ENCODE measurements at regions not wholly inside any gene's neighbourhood (a gene's known extent, or its start where the extent isn't known, plus 50 kb on each side); places are given as distances from the start of the nearest gene placed in this dataset.

DNA sequence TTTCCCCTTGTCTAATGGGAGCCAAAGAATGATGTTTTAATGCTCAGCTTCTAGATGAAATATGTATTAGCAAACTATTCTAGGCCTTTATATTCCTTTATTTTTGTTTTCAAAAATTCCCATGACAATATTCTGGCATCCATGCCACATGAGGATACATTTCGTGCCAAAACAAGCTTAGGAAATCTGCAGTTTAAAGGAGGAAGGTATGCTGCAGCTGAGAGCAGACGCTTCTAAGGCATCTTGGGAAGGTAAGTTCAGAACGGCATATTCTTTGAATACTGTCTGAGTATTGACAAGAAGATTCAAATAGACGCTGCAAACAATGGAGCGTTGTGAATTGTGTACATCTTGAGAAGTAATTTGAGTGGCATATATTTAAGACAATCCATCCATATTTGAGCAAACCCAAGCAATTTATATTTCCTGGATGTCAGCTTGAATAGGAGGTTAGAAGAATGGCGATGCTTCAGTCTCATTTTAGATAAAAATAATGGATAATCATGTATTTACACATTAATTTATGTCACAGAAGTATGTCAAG, 158.6 kb downstream of the RAP2B start:
- H3K4me3 Mint-ChIP-seq, result no peak overlapping the region
- no peak for DNase-seq
- H3K9me3 Mint-ChIP-seq, result no peaks in the 10 kb centered on the region
- CTCF ChIA-PET, result interaction anchor here (0.6 to 1.4 kb wide), 2 partner anchors 11 to 160 kb away, joined by 3 to 6 read pairs; no protein-coding TSS in a partner anchor
- intact Hi-C loops (cut with micrococcal nuclease), result loop anchor here (1.0 kb wide), 2 partner anchors 36 to 306 kb away; no protein-coding TSS in a partner anchor
- no peaks in the 10 kb centered on the region for H3K27me3 Mint-ChIP-seq (ENCODE audit: low read depth)
- H3K36me3 Mint-ChIP-seq (ENCODE audit: low read depth), result no peaks in the 10 kb centered on the region
- peaks cover 23% of the 10 kb centered on the region for H3K4me1 Mint-ChIP-seq (ENCODE audit: low read depth)
- peak overlapping the region; percentile 78 for H3K27ac Mint-ChIP-seq

DNA sequence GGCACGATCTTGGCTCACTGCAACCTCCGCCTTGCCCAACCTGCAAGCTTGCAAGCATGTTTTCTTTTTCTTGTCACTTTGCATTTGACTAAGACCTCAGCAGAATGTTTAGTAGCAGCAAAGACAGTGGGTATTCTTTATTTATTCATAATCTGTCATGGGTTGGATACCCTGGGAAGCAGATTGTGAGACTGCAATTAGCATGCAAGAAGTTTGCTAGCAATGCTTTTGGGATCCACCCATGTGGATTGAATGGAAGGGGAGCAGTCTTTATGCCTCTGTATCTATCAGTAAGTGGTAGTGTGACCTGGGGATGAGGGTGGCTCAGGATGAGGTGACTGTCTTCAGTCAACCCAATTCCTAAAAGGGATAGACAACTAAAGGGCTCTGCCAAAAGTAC, 166.7 kb downstream of the RAP2B start:
- Mint-ChIP-seq H3K27ac (no peak overlapping the region), H3K9me3 (no peaks in the 10 kb centered on the region), H3K36me3 (ENCODE audit: low read depth) (peaks cover 2% of the 10 kb centered on the region), H3K27me3 (ENCODE audit: low read depth) (no peaks in the 10 kb centered on the region), H3K4me1 (ENCODE audit: low read depth) (peaks cover 5% of the 10 kb centered on the region), H3K4me3 (no peak overlapping the region)
- DNase-seq, result no peak
- CTCF ChIA-PET, result interaction anchor here (0.6 kb wide), 1 partner anchor 102 kb away, joined by 3 read pairs; no protein-coding TSS in a partner anchor
- intact Hi-C loops (cut with micrococcal nuclease), result no loop called here

GRCh38 chr3:153330901-153331300, 168.9 kb downstream of the RAP2B start:
- Mint-ChIP-seq H3K4me3 (no peak overlapping the region), H3K27ac (no peak overlapping the region), H3K4me1 (ENCODE audit: low read depth) (peaks cover 5% of the 10 kb centered on the region), H3K9me3 (no peaks in the 10 kb centered on the region), H3K36me3 (ENCODE audit: low read depth) (peaks cover 2% of the 10 kb centered on the region), H3K27me3 (ENCODE audit: low read depth) (no peaks in the 10 kb centered on the region)
- intact Hi-C loops (cut with micrococcal nuclease), result no loop called here
- CTCF ChIA-PET, result no interaction called here
- no peak for DNase-seq

GRCh38 chr3:153331676-153332075, 169.7 kb downstream of the RAP2B start:
- CTCF ChIA-PET, result interaction anchor here (0.6 kb wide), 1 partner anchor 348 kb away, joined by 3 read pairs; no protein-coding TSS in a partner anchor
- Mint-ChIP-seq H3K4me1 (ENCODE audit: low read depth) (peaks cover 5% of the 10 kb centered on the region), H3K27ac (no peak overlapping the region), H3K27me3 (ENCODE audit: low read depth) (no peaks in the 10 kb centered on the region), H3K36me3 (ENCODE audit: low read depth) (no peaks in the 10 kb centered on the region), H3K4me3 (no peak overlapping the region), H3K9me3 (no peaks in the 10 kb centered on the region)
- intact Hi-C loops (cut with micrococcal nuclease), result no loop called here
- no peak for DNase-seq

DNA sequence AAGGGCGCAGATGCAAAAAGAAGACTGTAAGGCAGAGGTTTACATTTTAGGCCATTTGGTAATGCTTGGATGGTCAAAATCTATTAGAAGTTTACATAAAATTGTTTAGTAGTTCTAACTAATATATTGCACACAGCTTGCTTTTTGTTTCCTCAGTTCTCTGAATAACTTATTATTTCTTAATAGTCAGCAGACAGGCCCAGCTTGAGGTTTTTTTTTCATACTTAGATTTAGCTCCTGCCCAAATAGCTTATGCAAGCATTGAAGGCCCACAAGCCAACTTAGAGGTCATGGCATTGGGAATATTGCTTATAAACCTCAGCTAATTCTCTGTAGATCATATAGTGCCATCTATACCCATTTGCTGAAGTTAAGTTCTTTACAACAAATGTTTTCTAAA, 172.5 kb downstream of the RAP2B start:
- Mint-ChIP-seq H3K4me1 (ENCODE audit: low read depth) (peaks cover 7% of the 10 kb centered on the region), H3K4me3 (no peak overlapping the region), H3K9me3 (no peaks in the 10 kb centered on the region), H3K27me3 (ENCODE audit: low read depth) (no peaks in the 10 kb centered on the region), H3K27ac (no peak overlapping the region), H3K36me3 (ENCODE audit: low read depth) (no peaks in the 10 kb centered on the region)
- CTCF ChIA-PET, result interaction anchor here (0.7 kb wide), 1 partner anchor 309 kb away, joined by 4 read pairs; no protein-coding TSS in a partner anchor
- no peak for DNase-seq
- intact Hi-C loops (cut with micrococcal nuclease), result no loop called here

DNA sequence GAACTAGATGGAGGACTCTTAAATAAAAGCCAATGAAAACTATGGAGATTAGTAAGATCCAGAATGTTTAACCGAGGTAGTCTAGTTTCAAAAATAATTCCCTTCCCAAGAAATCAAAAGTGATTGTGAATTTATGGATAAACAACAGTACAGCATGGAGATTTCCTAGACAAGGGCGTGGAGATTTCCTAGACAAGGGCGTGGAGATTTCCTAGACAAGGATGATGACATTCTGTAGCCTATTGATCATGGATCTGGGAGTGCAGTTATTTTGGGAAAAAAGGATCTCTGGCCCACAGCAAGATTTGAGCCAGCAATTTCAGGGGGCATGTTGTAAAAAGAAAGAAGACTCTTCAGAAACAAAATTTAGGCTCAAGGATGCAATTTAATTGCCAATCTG, 175.3 kb downstream of the RAP2B start:
- peaks cover 6% of the 10 kb centered on the region for H3K9me3 Mint-ChIP-seq
- no peak overlapping the region for H3K4me3 Mint-ChIP-seq
- H3K4me1 Mint-ChIP-seq (ENCODE audit: low read depth), result peaks cover 7% of the 10 kb centered on the region
- H3K36me3 Mint-ChIP-seq (ENCODE audit: low read depth), result peaks cover 3% of the 10 kb centered on the region
- no peaks in the 10 kb centered on the region for H3K27me3 Mint-ChIP-seq (ENCODE audit: low read depth)
- CTCF ChIA-PET, result no interaction called here
- DNase-seq, result no peak
- no peak overlapping the region for H3K27ac Mint-ChIP-seq
- intact Hi-C loops (cut with micrococcal nuclease), result no loop called here

DNA sequence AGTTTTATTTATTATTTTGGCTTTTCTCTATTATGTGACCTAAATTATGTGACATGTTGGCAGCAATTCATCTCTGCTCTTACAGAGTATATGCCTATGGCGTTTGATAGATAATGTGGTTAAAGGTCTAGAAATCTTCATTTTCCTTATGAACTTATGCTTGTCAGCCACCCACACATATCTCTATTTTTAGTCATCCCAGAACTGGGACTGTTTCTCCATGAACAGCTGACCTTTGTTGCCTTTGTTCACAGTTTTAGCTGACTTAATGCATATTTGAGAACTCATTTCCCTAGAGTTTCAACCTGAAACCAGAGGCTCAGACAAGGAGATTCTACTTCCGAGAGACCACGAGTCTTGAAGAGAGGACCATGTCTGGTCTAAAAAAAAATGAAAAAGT, 176.5 kb downstream of the RAP2B start:
- H3K4me3 Mint-ChIP-seq, result no peak overlapping the region
- peaks cover 6% of the 10 kb centered on the region for H3K9me3 Mint-ChIP-seq
- no peak overlapping the region for H3K27ac Mint-ChIP-seq
- intact Hi-C loops (cut with micrococcal nuclease), result no loop called here
- H3K27me3 Mint-ChIP-seq (ENCODE audit: low read depth), result no peaks in the 10 kb centered on the region
- no peak for DNase-seq
- CTCF ChIA-PET, result no interaction called here
- H3K36me3 Mint-ChIP-seq (ENCODE audit: low read depth), result peaks cover 3% of the 10 kb centered on the region
- peaks cover 2% of the 10 kb centered on the region for H3K4me1 Mint-ChIP-seq (ENCODE audit: low read depth)

DNA sequence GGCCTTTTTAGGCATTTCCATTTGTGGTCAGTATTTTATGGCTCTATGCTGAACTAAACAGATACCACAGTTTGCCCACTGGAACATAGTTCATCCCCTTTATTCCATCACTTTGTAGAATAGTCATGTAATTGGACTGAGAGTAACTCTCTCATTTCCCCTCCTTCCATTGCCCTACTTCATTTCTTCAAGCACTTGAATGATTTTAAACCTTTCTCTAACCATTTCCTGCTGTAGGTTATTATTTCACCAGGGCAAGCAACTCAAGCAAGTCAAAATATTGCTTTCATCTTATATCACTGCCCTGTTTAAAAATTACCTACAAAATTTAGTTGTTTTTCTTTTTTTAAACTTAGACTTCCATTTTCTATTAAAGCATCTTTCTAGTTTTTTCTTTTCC, 177.0 kb downstream of the RAP2B start:
- CTCF ChIA-PET, result no interaction called here
- Mint-ChIP-seq H3K27ac (no peak overlapping the region), H3K36me3 (ENCODE audit: low read depth) (peaks cover 3% of the 10 kb centered on the region), H3K27me3 (ENCODE audit: low read depth) (no peaks in the 10 kb centered on the region), H3K9me3 (peaks cover 6% of the 10 kb centered on the region), H3K4me1 (ENCODE audit: low read depth) (peaks cover 2% of the 10 kb centered on the region), H3K4me3 (no peak overlapping the region)
- intact Hi-C loops (cut with micrococcal nuclease), result no loop called here
- DNase-seq, result no peak

DNA sequence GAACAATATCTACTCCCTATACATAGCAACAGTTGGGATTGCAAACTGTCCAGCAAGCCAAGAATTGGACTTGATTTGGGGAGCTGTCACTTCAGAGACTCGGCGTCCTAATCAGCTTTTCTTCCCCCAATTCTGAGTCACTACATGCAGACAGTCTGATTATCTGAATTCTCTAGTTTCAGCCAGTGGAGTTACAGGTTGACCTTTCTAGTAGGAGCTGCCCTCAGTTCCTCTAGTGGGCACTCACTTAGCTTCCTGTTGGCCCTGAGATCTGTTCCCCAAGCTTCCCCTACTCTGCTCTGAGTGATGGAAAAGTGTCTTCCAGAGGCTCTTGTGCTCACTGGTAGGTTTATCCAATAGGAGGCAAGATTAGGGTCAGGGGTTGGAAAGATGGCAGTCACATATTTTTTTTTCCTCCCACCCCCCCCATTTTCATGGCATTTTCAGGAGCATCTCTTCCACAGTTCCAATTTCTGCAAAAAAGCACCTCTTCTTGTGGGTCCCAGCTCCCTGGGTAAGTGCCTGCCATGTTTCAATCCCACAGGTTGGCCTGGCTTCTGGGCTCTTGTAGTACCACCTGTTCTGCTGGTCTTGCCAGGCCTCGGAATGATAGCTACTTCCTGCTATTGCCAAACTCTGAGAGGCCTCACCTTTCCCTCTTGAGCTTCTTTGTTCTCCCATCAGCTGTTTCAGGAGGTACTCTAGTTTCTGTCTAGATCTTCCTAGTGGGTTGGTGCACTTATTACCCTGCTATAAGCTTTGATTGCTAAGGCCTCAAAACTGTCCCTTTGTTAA, 182.2 kb downstream of the RAP2B start:
- Mint-ChIP-seq H3K4me3 (no peak overlapping the region), H3K27me3 (ENCODE audit: low read depth) (no peaks in the 10 kb centered on the region), H3K9me3 (peaks cover 7% of the 10 kb centered on the region), H3K27ac (no peak overlapping the region), H3K4me1 (ENCODE audit: low read depth) (peaks cover 6% of the 10 kb centered on the region), H3K36me3 (ENCODE audit: low read depth) (peaks cover 3% of the 10 kb centered on the region)
- DNase-seq, result no peak
- intact Hi-C loops (cut with micrococcal nuclease), result no loop called here
- CTCF ChIA-PET, result no interaction called here

DNA sequence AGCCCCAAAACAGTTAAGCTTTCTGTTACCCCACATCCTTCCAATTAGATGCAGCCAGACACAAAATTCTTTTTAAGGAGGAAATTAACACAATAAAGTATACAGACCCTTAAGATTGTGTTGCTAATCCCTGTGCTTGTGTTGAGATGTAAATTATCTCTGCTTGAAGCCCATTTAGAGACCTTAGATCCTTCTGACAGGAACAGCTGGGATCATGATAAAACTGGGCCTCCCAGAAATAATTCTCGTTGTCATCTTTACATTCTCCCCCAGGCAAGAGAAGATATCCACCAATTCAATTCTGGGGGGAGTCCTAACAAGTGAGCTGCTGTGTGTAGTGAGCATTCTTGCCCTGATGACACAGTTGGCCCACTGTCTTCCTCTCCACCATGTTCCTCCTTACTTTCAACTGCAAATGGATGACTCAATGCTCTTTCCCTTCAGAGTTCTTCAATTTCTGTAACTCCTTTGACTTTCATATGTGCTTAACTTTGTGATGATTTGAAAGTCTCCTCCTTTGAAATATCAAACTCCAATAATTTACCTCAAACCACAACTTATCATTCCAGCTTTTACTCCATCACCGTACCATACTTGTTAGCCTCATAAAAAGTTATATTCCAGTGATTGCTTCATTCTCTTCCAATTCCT, 186.6 kb downstream of the RAP2B start:
- CTCF ChIA-PET, result no interaction called here
- peaks cover 7% of the 10 kb centered on the region for H3K4me1 Mint-ChIP-seq (ENCODE audit: low read depth)
- H3K36me3 Mint-ChIP-seq (ENCODE audit: low read depth), result no peaks in the 10 kb centered on the region
- intact Hi-C loops (cut with micrococcal nuclease), result no loop called here
- H3K27me3 Mint-ChIP-seq (ENCODE audit: low read depth), result no peaks in the 10 kb centered on the region
- no peak overlapping the region for H3K4me3 Mint-ChIP-seq
- no peak for DNase-seq
- peaks cover 1% of the 10 kb centered on the region for H3K9me3 Mint-ChIP-seq
- no peak overlapping the region for H3K27ac Mint-ChIP-seq

DNA sequence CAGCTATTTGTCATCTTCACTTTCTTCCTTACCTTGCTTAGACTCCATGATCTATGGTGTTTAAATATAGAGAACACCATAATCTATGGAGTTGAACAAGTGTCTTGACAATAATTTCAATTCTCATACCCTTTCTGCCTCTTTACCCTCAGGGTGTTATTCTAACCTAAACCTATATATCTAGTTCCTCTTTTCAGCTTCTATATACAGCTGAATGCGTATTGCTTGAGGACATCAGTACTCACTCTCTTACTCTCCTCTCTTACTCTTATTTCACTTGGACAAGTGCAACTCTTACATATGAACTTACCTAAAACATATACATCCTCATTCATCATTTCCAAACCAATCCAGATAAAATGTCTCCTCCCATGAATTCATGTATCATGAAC, 187.1 kb downstream of the RAP2B start:
- intact Hi-C loops (cut with micrococcal nuclease), result no loop called here
- no peak overlapping the region for H3K4me3 Mint-ChIP-seq
- no peaks in the 10 kb centered on the region for H3K36me3 Mint-ChIP-seq (ENCODE audit: low read depth)

DNA sequence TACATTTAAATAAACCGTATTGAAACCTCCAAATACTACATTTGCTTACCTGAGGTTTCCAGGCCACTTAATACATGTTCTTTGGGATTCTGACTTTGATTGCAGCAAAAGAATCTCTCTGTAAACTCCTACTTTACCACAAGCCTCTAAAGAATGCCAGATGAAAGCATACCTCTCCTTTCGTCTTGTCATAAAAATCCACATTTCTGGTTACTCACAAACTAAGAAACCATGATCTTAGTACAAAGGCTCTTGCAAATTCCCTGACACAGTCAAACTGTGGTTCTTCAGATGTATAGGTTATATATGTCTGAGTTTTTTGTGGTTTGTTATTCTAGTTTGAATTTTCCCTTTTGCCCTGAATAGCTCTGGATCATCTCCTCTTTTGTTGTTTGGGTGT, 188.4 kb downstream of the RAP2B start:
- peaks cover 7% of the 10 kb centered on the region for H3K4me1 Mint-ChIP-seq (ENCODE audit: low read depth)
- H3K27ac Mint-ChIP-seq, result no peak overlapping the region
- H3K27me3 Mint-ChIP-seq (ENCODE audit: low read depth), result no peaks in the 10 kb centered on the region
- H3K9me3 Mint-ChIP-seq, result peaks cover 1% of the 10 kb centered on the region
- H3K36me3 Mint-ChIP-seq (ENCODE audit: low read depth), result no peaks in the 10 kb centered on the region
- intact Hi-C loops (cut with micrococcal nuclease), result no loop called here
- DNase-seq, result no peak
- no peak overlapping the region for H3K4me3 Mint-ChIP-seq
- CTCF ChIA-PET, result interaction anchor here (0.7 kb wide), 1 partner anchor 15 kb away, joined by 3 read pairs; no protein-coding TSS in a partner anchor

More for the DNA sequence above, 187.1 kb downstream of the RAP2B start:
- no peaks in the 10 kb centered on the region for H3K27me3 Mint-ChIP-seq (ENCODE audit: low read depth)
- peaks cover 7% of the 10 kb centered on the region for H3K4me1 Mint-ChIP-seq (ENCODE audit: low read depth)
- no peak for DNase-seq
- H3K9me3 Mint-ChIP-seq, result peaks cover 1% of the 10 kb centered on the region
- CTCF ChIA-PET, result interaction anchor here (0.6 kb wide), 1 partner anchor 391 kb away, joined by 3 read pairs; no protein-coding TSS in a partner anchor
- no peak overlapping the region for H3K27ac Mint-ChIP-seq
